K562 (cell line): ENCODE measurements at regions not wholly inside any gene's neighbourhood (a gene's known extent, or its start where the extent isn't known, plus 50 kb on each side); places are given as distances from the start of the nearest gene placed in this dataset.

Source experiments
- ATAC-seq: fragments of 200-7000 bp; cut with Tn5 transposase; 3 replicates; pipeline ENCODE4 v1.9.1; 2020; ENCODE audit warnings: moderate library complexity
- BruUV-seq: library from RNA; stranded (reverse); fragments of 400-500 nt; replicated peaks from 2 replicates; lab custom pipeline; 2021; lab: Mats Ljungman, UMichigan
- CTCF ChIA-PET: fragments of 300-600 bp; formaldehyde crosslinking; extraction: SDS; loops from one replicate; lab custom pipeline; 2021; ENCODE audit warnings: low intra/inter-chr PET ratio; lab: Yijun Ruan, JAX
- POLR2A ChIA-PET: fragments of 300-600, 350-650 bp; sonication (Branson Sonifier 250); formaldehyde crosslinking; extraction: SDS; loops from one replicate; lab custom pipeline; 2021; ENCODE audit warnings: antibody characterized with exemption, inconsistent platforms; lab: Yijun Ruan, JAX
- DNase-seq, 4 experiments: peaks; one replicate each; pipeline versions ENCODE4 v3.0.0 to v3.0.0-alpha.2; 2011 to 2018; ENCODE audit warnings: low spot score in 3 of 4, mixed read lengths in 3 of 4; ENCODE audit errors: extremely low read depth in 1 of 4
- FAIRE-seq: peaks from 2 replicates; lab custom pipeline; 2011; peaks lifted over from hg19 to GRCh38; lab: Jason Lieb, UNC
- H2AFZ ChIP-seq: 2 replicates; pipeline ENCODE4 v1.6.0; 2011; ENCODE audit warnings: low read depth, low read length, control low read depth, inconsistent platforms
- H3K27ac ChIP-seq: fragments of 200-600 bp; 3 replicates; pipeline ENCODE4 v1.8.0; 2011; ENCODE audit warnings: low read depth, mild to moderate bottlenecking, control low read depth, inconsistent platforms, low read length, moderate library complexity, mixed read lengths; ENCODE audit errors: extremely low read depth
- H3K27me3 ChIP-seq, 2 experiments: fragments of 300-600 bp in 1 of 2; 2 replicates in 1 of 2; 3 replicates in 1 of 2; pipeline versions ENCODE4 v1.6.0 to v1.8.0; 2011; ENCODE audit warnings: inconsistent platforms in 2 of 2, low read length in 2 of 2, mild to moderate bottlenecking in 1 of 2, mixed read lengths in 1 of 2, moderate library complexity in 1 of 2; ENCODE audit not compliant: control insufficient read depth in 2 of 2, insufficient read depth in 2 of 2
- H3K36me3 ChIP-seq: fragments of 300-600 bp; 3 replicates; pipeline ENCODE4 v1.8.0; 2011; ENCODE audit warnings: mild to moderate bottlenecking, low read length, inconsistent platforms; ENCODE audit not compliant: control insufficient read depth, insufficient read depth
- H3K4me1 ChIP-seq, 2 experiments: fragments of 200-600 bp in 1 of 2; replicated peaks in 1 of 2; 2 replicates in 1 of 2; 3 replicates in 1 of 2; pipeline versions ENCODE4 v1.5.1 to v1.8.0; 2011; ENCODE audit warnings: inconsistent platforms in 2 of 2, low read length in 2 of 2, mild to moderate bottlenecking in 1 of 2, mixed read lengths in 1 of 2, moderate library complexity in 1 of 2; ENCODE audit not compliant: control insufficient read depth in 2 of 2, insufficient read depth in 2 of 2
- H3K4me2 ChIP-seq: 2 replicates; pipeline ENCODE4 v1.6.1; 2011; ENCODE audit warnings: low read length, control low read depth, inconsistent platforms, mixed read lengths; ENCODE audit not compliant: insufficient read depth
- H3K4me3 ChIP-seq: fragments of 200-600 bp; sonication (generic), shearing (Covaris generic); 2 replicates; pipeline ENCODE4 v1.5.1; 2016; ENCODE audit warnings: control low read depth, inconsistent platforms
- H3K79me2 ChIP-seq: fragments of 200-600 bp; 3 replicates; pipeline ENCODE4 v1.8.0; 2011; ENCODE audit warnings: low read length, inconsistent platforms; ENCODE audit not compliant: control insufficient read depth, insufficient read depth
- H3K9ac ChIP-seq, 2 experiments: 2 replicates each; pipeline versions ENCODE4 v1.6.0 to v1.6.1; 2011; ENCODE audit warnings: low read depth in 2 of 2, low read length in 2 of 2, control low read depth in 1 of 2, inconsistent platforms in 1 of 2, mild to moderate bottlenecking in 1 of 2, mixed read lengths in 1 of 2; ENCODE audit not compliant: insufficient read depth in 1 of 2
- H3K9me1 ChIP-seq: one replicate; pipeline ENCODE4 v1.6.0; 2011; ENCODE audit warnings: inconsistent platforms, mild to moderate bottlenecking, low read length, moderate library complexity; ENCODE audit not compliant: control insufficient read depth, insufficient read depth
- H3K9me3 ChIP-seq: replicated peaks from 2 replicates; pipeline ENCODE4 v1.5.1; 2011; ENCODE audit warnings: low read depth, low read length, inconsistent platforms; ENCODE audit not compliant: control insufficient read depth, insufficient read depth
- H4K20me1 ChIP-seq: replicated peaks from 2 replicates; pipeline ENCODE4 v1.6.1; 2011; ENCODE audit warnings: low read length, inconsistent platforms, mixed read lengths; ENCODE audit not compliant: control insufficient read depth, insufficient read depth
- ARHGAP35 ChIP-seq: fragments of 450-650 bp; IDR thresholded peaks from 2 replicates; pipeline ENCODE4 v1.6.1; 2018; ENCODE audit not compliant: partially characterized antibody
- ILF3 ChIP-seq: fragments of 450-650 bp; IDR thresholded peaks from 2 replicates; pipeline ENCODE4 v1.6.1; 2018; ENCODE audit warnings: antibody characterized with exemption, mild to moderate bottlenecking, moderate library complexity, borderline replicate concordance
- LARP7 ChIP-seq: fragments of 450-650 bp; IDR thresholded peaks from 2 replicates; pipeline ENCODE4 v1.6.1; 2016
- PTRF ChIP-seq: fragments of 450-650 bp; IDR thresholded peaks from 2 replicates; pipeline ENCODE4 v1.6.1; 2016; ENCODE audit warnings: mild to moderate bottlenecking, missing genetic modification characterization, missing compliant biosample characterization
- RNF2 ChIP-seq: sonication (generic); IDR thresholded peaks from 2 replicates; pipeline ENCODE4 v1.6.1; 2016
- TSHZ1 ChIP-seq: fragments of 250-450 bp; sonication (Bioruptor Pico); IDR thresholded peaks from 2 replicates; pipeline ENCODE4 v1.4.0; 2020; ENCODE audit warnings: mild to moderate bottlenecking, moderate library complexity
- WGBS: fragments of 100-300 bp; shearing (Covaris generic); methylation state at CpG from one replicate; pipeline ENCODE4 v1.1.6; 2016; ENCODE audit warnings: low coverage, mixed read lengths; ENCODE audit not compliant: insufficient coverage; ENCODE audit errors: missing lambda C conversion rate; 5-methylcytosine and 5-hydroxymethylcytosine counted together
- in situ Hi-C: fragments of 300-500 bp; cut with MboI; formaldehyde crosslinking; loops from 4 replicates; pipeline ENCODE4 v1.15.0; 2018; ENCODE audit warnings: inconsistent platforms, mixed read lengths
- intact Hi-C: fragments of 100-400 bp; cut with micrococcal nuclease; formaldehyde crosslinking; loops from 2 replicates; pipeline ENCODE4 v1.14.2; 2022
- TF ChIP-seq, protein P1 (sequence below), 2 experiments: fragments of 450-650 bp; IDR thresholded peaks; 2 replicates each; pipeline ENCODE4 v1.6.1; 2018; ENCODE audit warnings: mild to moderate bottlenecking in 2 of 2, low read depth in 1 of 2; ENCODE audit not compliant: partially characterized antibody in 2 of 2
- TF ChIP-seq, protein P2 (sequence below): fragments of 250-450 bp; sonication (Bioruptor Pico); IDR thresholded peaks from 2 replicates; pipeline ENCODE4 v1.5.0; 2021; ENCODE audit warnings: mild to moderate bottlenecking, moderate library complexity

GRCh38 chr6:148629181-148629580, 117.6 kb upstream of the UST start (continued):
- no peak for TF ChIP-seq TSHZ1 (CRISPR knock-in tag)
- no peak for TF ChIP-seq ILF3

GRCh38 chr6:148629592-148630465, 117.0 kb upstream of the UST start:
- no peaks in the 10 kb centered on the region for H3K4me1 ChIP-seq
- H3K27me3 ChIP-seq: peaks cover 0 to 7% of the 10 kb centered on the region in 2 experiments; a peak in 2 of 5 replicates
- H3K4me2 ChIP-seq: no peak overlapping the region
- no peak overlapping the region for H2AFZ ChIP-seq
- H3K9ac ChIP-seq: no peak overlapping the region
- CTCF ChIA-PET: no interaction called here
- no peak for DNase-seq
- H4K20me1 ChIP-seq: no peaks in the 10 kb centered on the region
- intact Hi-C loops: no loop called here
- no peak overlapping the region for H3K4me3 ChIP-seq
- POLR2A ChIA-PET: interaction anchor here (1.2 kb wide), 1 partner anchor 309 kb away, joined by 3 read pairs; no protein-coding TSS in a partner anchor
- WGBS: 0% methylated on average over 3 of the region's 3 CpGs
- no peak for ATAC-seq
- BruUV-seq: no TSS peak
- no peak overlapping the region for H3K27ac ChIP-seq
- FAIRE-seq: no peak
- no peaks in the 10 kb centered on the region for H3K9me3 ChIP-seq
- no peaks in the 10 kb centered on the region for H3K36me3 ChIP-seq
- no peaks in the 10 kb centered on the region for H3K79me2 ChIP-seq
- no peaks in the 10 kb centered on the region for H3K9me1 ChIP-seq
- in situ Hi-C loops: no loop called here
- no peak for TF ChIP-seq PTRF (tag)
- no peak for TF ChIP-seq ARHGAP35
- TF ChIP-seq, protein P1, sequence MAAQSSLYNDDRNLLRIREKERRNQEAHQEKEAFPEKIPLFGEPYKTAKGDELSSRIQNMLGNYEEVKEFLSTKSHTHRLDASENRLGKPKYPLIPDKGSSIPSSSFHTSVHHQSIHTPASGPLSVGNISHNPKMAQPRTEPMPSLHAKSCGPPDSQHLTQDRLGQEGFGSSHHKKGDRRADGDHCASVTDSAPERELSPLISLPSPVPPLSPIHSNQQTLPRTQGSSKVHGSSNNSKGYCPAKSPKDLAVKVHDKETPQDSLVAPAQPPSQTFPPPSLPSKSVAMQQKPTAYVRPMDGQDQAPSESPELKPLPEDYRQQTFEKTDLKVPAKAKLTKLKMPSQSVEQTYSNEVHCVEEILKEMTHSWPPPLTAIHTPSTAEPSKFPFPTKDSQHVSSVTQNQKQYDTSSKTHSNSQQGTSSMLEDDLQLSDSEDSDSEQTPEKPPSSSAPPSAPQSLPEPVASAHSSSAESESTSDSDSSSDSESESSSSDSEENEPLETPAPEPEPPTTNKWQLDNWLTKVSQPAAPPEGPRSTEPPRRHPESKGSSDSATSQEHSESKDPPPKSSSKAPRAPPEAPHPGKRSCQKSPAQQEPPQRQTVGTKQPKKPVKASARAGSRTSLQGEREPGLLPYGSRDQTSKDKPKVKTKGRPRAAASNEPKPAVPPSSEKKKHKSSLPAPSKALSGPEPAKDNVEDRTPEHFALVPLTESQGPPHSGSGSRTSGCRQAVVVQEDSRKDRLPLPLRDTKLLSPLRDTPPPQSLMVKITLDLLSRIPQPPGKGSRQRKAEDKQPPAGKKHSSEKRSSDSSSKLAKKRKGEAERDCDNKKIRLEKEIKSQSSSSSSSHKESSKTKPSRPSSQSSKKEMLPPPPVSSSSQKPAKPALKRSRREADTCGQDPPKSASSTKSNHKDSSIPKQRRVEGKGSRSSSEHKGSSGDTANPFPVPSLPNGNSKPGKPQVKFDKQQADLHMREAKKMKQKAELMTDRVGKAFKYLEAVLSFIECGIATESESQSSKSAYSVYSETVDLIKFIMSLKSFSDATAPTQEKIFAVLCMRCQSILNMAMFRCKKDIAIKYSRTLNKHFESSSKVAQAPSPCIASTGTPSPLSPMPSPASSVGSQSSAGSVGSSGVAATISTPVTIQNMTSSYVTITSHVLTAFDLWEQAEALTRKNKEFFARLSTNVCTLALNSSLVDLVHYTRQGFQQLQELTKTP (IDR thresholded peaks at IDR 0.05; ENCODE audit: low read depth in 1 of 2, partially characterized antibody in 2 of 2): no peak
- TF ChIP-seq LARP7: no peak
- TF ChIP-seq RNF2: no peak
- TF ChIP-seq, protein P2, sequence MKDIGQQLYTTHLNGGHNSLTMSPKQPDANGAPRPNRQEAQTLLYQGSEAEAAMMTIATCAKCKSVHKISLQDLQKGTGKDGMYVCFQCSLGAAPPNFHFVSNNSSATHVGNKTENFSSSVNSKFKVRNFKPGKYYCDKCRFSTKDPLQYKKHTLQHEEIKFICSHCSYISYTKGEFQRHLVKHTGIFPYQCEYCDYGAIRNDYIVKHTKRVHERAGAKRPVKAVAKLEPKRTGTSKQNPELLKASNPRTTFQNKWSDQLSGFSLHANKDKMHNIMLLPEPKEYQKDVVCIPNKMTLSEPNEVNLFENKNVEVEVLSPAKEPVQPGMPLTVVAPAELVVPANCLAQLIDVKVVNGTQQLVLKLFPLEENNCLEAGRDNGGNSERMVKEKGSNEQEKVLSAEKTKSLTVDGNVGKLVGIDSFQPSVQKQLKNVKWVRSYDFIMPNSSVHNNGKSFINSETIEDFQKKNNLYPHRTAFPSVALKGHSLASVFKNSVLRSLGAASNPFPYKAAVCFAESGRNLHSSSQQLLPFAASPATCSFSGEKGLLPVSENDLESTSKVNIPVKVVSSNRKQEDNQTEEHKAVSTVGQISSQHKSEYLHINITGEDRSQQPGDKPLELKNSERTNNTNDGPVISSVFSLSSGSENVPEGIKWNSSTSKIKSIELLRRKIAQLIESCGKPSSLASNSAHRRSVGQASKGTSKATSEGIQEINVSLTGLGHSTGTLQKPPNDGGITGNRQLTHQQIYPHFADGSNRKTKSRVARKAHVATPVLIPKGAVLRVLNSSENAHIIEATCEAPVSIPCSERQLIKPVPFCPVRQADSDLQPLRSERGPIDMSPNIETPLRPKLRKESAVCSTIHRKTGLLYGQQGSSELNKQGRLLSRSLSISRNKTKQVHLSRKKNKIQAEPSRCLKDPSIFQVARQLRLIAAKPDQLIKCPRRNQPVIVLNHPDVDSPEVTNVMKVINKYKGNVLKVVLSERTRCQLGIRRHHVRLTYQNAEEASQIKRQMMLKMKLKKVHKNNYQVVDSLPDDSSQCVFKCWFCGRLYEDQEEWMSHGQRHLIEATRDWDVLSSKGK (CRISPR knock-in tag): no peak
- no peak for TF ChIP-seq ILF3
